Stimulated activated naive CD8-positive, alpha-beta T cell treated with anti-CD3 and anti-CD28 coated beads, Interleukin-15, amount 100 ng/mL, for 72 hours (primary cell): ENCODE measurements at regions not wholly inside any gene's neighbourhood (a gene's known extent, or its start where the extent isn't known, plus 50 kb on each side); places are given as distances from the start of the nearest gene placed in this dataset.
A peak's percentile ranks its signal among the peaks of the same experiment; 100 is the strongest.

Source experiments
- ATAC-seq: fragments of 150-1000 bp; cut with Tn5 transposase; 2 replicates; pipeline ENCODE4 v1.10.0; 2021; ENCODE audit warnings: mild to moderate bottlenecking, moderate library complexity
- DNase-seq, 2 donors: peaks; one replicate each; pipeline ENCODE4 v3.0.0; 2021 to 2022
- H3K27ac Mint-ChIP-seq, 2 donors: one replicate each; pipeline ENCODE4 v1.8.0; 2022; ENCODE audit warnings: mild to moderate bottlenecking in 2 of 2, mixed read lengths in 2 of 2, moderate library complexity in 2 of 2
- H3K27me3 Mint-ChIP-seq: one replicate; pipeline ENCODE4 v1.8.0; 2022; ENCODE audit warnings: mixed read lengths
- H3K4me1 Mint-ChIP-seq: one replicate; pipeline ENCODE4 v1.8.0; 2022; ENCODE audit warnings: mild to moderate bottlenecking, mixed read lengths
- H3K4me3 Mint-ChIP-seq, 2 donors: one replicate each; pipeline ENCODE4 v1.8.0; 2022; ENCODE audit warnings: mild to moderate bottlenecking in 2 of 2, mixed read lengths in 2 of 2, moderate library complexity in 1 of 2
- H3K9me3 Mint-ChIP-seq, 2 donors: one replicate each; pipeline ENCODE4 v1.8.0; 2022; ENCODE audit warnings: mixed read lengths in 2 of 2

GRCh38 chr2:66698576-66699239 lies 263.8 kb downstream of the MEIS1 start:
- DNase-seq (no peak), ATAC-seq (no peak)
- Mint-ChIP-seq H3K4me1 (no peaks in the 10 kb centered on the region), H3K9me3 (no peaks in the 10 kb centered on the region), H3K27me3 (no peaks in the 10 kb centered on the region), H3K4me3 (no peak overlapping the region), H3K27ac (no peak overlapping the region)

GRCh38 chr2:66699416-66699792 lies 264.5 kb downstream of the MEIS1 start:
- Mint-ChIP-seq H3K27me3 (no peaks in the 10 kb centered on the region), H3K9me3 (no peaks in the 10 kb centered on the region)
- DNase-seq: no peak

GRCh38 chr2:66699793-66700676 lies 265.1 kb downstream of the MEIS1 start:
- no peak overlapping the region for H3K4me3 Mint-ChIP-seq
- no peaks in the 10 kb centered on the region for H3K4me1 Mint-ChIP-seq
- no peak for DNase-seq
- no peaks in the 10 kb centered on the region for H3K9me3 Mint-ChIP-seq
- H3K27me3 Mint-ChIP-seq: no peaks in the 10 kb centered on the region
- no peak for ATAC-seq
- H3K27ac Mint-ChIP-seq: no peak overlapping the region

More at GRCh38 chr2:66699416-66699792, 264.5 kb downstream of the MEIS1 start:
- ATAC-seq: no peak
- Mint-ChIP-seq H3K4me1 (no peaks in the 10 kb centered on the region), H3K4me3 (no peak overlapping the region), H3K27ac (no peak overlapping the region)

- ATAC-seq (no peak), DNase-seq (no peak)
- no peak overlapping the region for H3K27ac Mint-ChIP-seq
- H3K9me3 Mint-ChIP-seq: no peaks in the 10 kb centered on the region
- no peaks in the 10 kb centered on the region for H3K27me3 Mint-ChIP-seq
- no peak overlapping the region for H3K4me3 Mint-ChIP-seq
- no peaks in the 10 kb centered on the region for H3K4me1 Mint-ChIP-seq
Observed at GRCh38 chr2:66700677-66701066, 265.7 kb downstream of the MEIS1 start.

- no peaks in the 10 kb centered on the region for H3K27me3 Mint-ChIP-seq
- DNase-seq (no peak), ATAC-seq (no peak)
- H3K4me3 Mint-ChIP-seq: no peak overlapping the region
- H3K9me3 Mint-ChIP-seq: no peaks in the 10 kb centered on the region
- H3K4me1 Mint-ChIP-seq: no peaks in the 10 kb centered on the region
- H3K27ac Mint-ChIP-seq: no peak overlapping the region
Observed at GRCh38 chr2:66701251-66701650, 266.3 kb downstream of the MEIS1 start.

- DNase-seq: no peak
- H3K9me3 Mint-ChIP-seq: no peaks in the 10 kb centered on the region
- ATAC-seq: no peak
- no peak overlapping the region for H3K27ac Mint-ChIP-seq
- no peaks in the 10 kb centered on the region for H3K27me3 Mint-ChIP-seq
- H3K4me3 Mint-ChIP-seq: no peak overlapping the region
- no peaks in the 10 kb centered on the region for H3K4me1 Mint-ChIP-seq
Observed at GRCh38 chr2:66701656-66702055, 266.7 kb downstream of the MEIS1 start.

- DNase-seq (no peak), ATAC-seq (no peak)
- H3K4me3 Mint-ChIP-seq: no peak overlapping the region
- no peaks in the 10 kb centered on the region for H3K4me1 Mint-ChIP-seq
- H3K27ac Mint-ChIP-seq: peak overlapping the region in 1 of 2 donors; percentile 39
- H3K9me3 Mint-ChIP-seq: no peaks in the 10 kb centered on the region
- H3K27me3 Mint-ChIP-seq: no peaks in the 10 kb centered on the region
Observed at GRCh38 chr2:66702301-66702700, 267.4 kb downstream of the MEIS1 start.

GRCh38 chr2:66704786-66705185 lies 269.9 kb downstream of the MEIS1 start:
- Mint-ChIP-seq H3K4me1 (no peaks in the 10 kb centered on the region), H3K27me3 (no peaks in the 10 kb centered on the region), H3K4me3 (no peak overlapping the region), H3K9me3 (no peaks in the 10 kb centered on the region), H3K27ac (peak overlapping the region in 1 of 2 donors; percentile 12)
- DNase-seq (no peak), ATAC-seq (no peak)

GRCh38 chr2:66714610-66715009 lies 279.7 kb downstream of the MEIS1 start:
- H3K4me1 Mint-ChIP-seq: no peaks in the 10 kb centered on the region
- no peak for DNase-seq
- ATAC-seq: no peak
- H3K27ac Mint-ChIP-seq: no peak overlapping the region
- H3K4me3 Mint-ChIP-seq: no peak overlapping the region
- H3K27me3 Mint-ChIP-seq: no peaks in the 10 kb centered on the region
- H3K9me3 Mint-ChIP-seq: peaks cover 0 to 5% of the 10 kb centered on the region in 2 donors

- DNase-seq: no peak
- Mint-ChIP-seq H3K4me1 (no peaks in the 10 kb centered on the region), H3K9me3 (peaks cover 0 to 5% of the 10 kb centered on the region in 2 donors), H3K4me3 (no peak overlapping the region), H3K27ac (peak overlapping the region in 1 of 2 donors; percentile 48), H3K27me3 (no peaks in the 10 kb centered on the region)
- ATAC-seq: no peak
Observed at GRCh38 chr2:66717218-66717905, 282.4 kb downstream of the MEIS1 start.

- no peaks in the 10 kb centered on the region for H3K27me3 Mint-ChIP-seq
- no peak for ATAC-seq
- no peak for DNase-seq
- H3K4me1 Mint-ChIP-seq: no peaks in the 10 kb centered on the region
- H3K4me3 Mint-ChIP-seq: no peak overlapping the region
- peaks cover 5% of the 10 kb centered on the region in 2 donors for H3K9me3 Mint-ChIP-seq
- no peak overlapping the region for H3K27ac Mint-ChIP-seq
Observed at GRCh38 chr2:66717973-66718372, 283.0 kb downstream of the MEIS1 start.

- no peaks in the 10 kb centered on the region for H3K27me3 Mint-ChIP-seq
Observed at GRCh38 chr2:66721776-66722175, 286.9 kb downstream of the MEIS1 start.

GRCh38 chr2:66724241-66724640 lies 289.3 kb downstream of the MEIS1 start:
- Mint-ChIP-seq H3K27ac (no peak overlapping the region), H3K4me3 (no peak overlapping the region), H3K27me3 (no peaks in the 10 kb centered on the region), H3K4me1 (no peaks in the 10 kb centered on the region), H3K9me3 (peaks cover 0 to 6% of the 10 kb centered on the region in 2 donors)
- ATAC-seq (no peak), DNase-seq (no peak)

More at GRCh38 chr2:66721776-66722175, 286.9 kb downstream of the MEIS1 start:
- ATAC-seq: no peak
- no peak for DNase-seq
- H3K4me3 Mint-ChIP-seq: no peak overlapping the region
- H3K4me1 Mint-ChIP-seq: no peaks in the 10 kb centered on the region
- H3K9me3 Mint-ChIP-seq: peaks cover 5 to 6% of the 10 kb centered on the region in 2 donors
- H3K27ac Mint-ChIP-seq: no peak overlapping the region

- ATAC-seq: no peak
- no peak overlapping the region for H3K4me3 Mint-ChIP-seq
- no peaks in the 10 kb centered on the region for H3K9me3 Mint-ChIP-seq
- no peak for DNase-seq
- H3K4me1 Mint-ChIP-seq: no peaks in the 10 kb centered on the region
- no peak overlapping the region for H3K27ac Mint-ChIP-seq
- H3K27me3 Mint-ChIP-seq: no peaks in the 10 kb centered on the region
Observed at GRCh38 chr2:66729416-66730330, 294.7 kb downstream of the MEIS1 start.

- Mint-ChIP-seq H3K27ac (no peak overlapping the region), H3K9me3 (no peaks in the 10 kb centered on the region), H3K4me1 (no peaks in the 10 kb centered on the region), H3K27me3 (no peaks in the 10 kb centered on the region), H3K4me3 (no peak overlapping the region)
- ATAC-seq: no peak
- no peak for DNase-seq
Observed at GRCh38 chr2:66730441-66730840, 295.5 kb downstream of the MEIS1 start.
